LNCAP (cell line): ENCODE measurements at regions not wholly inside any gene's neighbourhood (a gene's known extent, or its start where the extent isn't known, plus 50 kb on each side); places are given as distances from the start of the nearest gene placed in this dataset.

Experiments used
- CTCF ChIP-seq: fragments of 450-650 bp; IDR thresholded peaks from 2 replicates; pipeline ENCODE4 v1.5.1; 2017; ENCODE audit warnings: mild to moderate bottlenecking

- TF ChIP-seq CTCF = no peak
Measured at GRCh38 chr2:64268330-64269048, 124.3 kb upstream of the PELI1 start.

GRCh38 chr2:64273524-64274398 is 129.5 kb upstream of the PELI1 start:
- no peak for TF ChIP-seq CTCF

- no peak for TF ChIP-seq CTCF
Measured at GRCh38 chr2:64274399-64275173, 130.4 kb upstream of the PELI1 start.

- TF ChIP-seq CTCF = no peak
Measured at GRCh38 chr2:64275174-64275466, 130.9 kb upstream of the PELI1 start.

GRCh38 chr2:64276417-64277095 is 132.3 kb upstream of the PELI1 start:
- TF ChIP-seq CTCF = no peak

- TF ChIP-seq CTCF = no peak
Measured at GRCh38 chr2:64277101-64277849, 133.1 kb upstream of the PELI1 start.
